C4-2B (cell line): ENCODE measurements at regions not wholly inside any gene's neighbourhood (a gene's known extent, or its start where the extent isn't known, plus 50 kb on each side); places are given as distances from the start of the nearest gene placed in this dataset.
"Not testable (repeated sequence)": the region's sequence is repeated elsewhere in the genome, so short reads cannot be mapped to it uniquely, and the experiment has no call there.

Source experiments
- ZFX ChIP-seq: fragments of 450-650 bp; IDR thresholded peaks from 2 replicates; pipeline ENCODE4 v1.6.1; 2017
- TF ChIP-seq, protein P1 (sequence below): fragments of 450-650 bp; conservative IDR thresholded peaks from 2 replicates; pipeline ENCODE4 v1.5.1; 2017; ENCODE audit warnings: mild to moderate bottlenecking

DNA sequence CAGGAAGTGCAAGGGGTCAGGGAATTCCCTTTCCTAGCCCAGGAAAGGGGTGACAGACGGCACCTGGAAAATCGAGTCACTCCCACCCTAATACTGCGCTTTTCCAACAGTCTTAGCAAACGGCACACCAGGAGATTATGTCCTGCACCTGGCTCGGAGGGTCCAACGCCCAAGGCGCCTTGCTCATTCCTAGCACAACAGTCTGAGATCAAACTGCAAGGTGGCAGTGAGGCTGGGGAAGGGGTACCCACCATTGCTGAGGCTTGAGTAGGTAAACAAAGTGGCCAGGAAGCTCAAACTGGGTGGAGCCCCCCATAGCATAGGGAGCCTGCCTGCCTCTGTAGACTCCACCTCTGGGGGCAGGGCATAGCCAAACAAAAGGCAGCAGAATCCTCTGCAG, 618.5 kb upstream of the LRRN3 start:
- not testable (repeated sequence) for TF ChIP-seq ZFX
- TF ChIP-seq, protein P1, sequence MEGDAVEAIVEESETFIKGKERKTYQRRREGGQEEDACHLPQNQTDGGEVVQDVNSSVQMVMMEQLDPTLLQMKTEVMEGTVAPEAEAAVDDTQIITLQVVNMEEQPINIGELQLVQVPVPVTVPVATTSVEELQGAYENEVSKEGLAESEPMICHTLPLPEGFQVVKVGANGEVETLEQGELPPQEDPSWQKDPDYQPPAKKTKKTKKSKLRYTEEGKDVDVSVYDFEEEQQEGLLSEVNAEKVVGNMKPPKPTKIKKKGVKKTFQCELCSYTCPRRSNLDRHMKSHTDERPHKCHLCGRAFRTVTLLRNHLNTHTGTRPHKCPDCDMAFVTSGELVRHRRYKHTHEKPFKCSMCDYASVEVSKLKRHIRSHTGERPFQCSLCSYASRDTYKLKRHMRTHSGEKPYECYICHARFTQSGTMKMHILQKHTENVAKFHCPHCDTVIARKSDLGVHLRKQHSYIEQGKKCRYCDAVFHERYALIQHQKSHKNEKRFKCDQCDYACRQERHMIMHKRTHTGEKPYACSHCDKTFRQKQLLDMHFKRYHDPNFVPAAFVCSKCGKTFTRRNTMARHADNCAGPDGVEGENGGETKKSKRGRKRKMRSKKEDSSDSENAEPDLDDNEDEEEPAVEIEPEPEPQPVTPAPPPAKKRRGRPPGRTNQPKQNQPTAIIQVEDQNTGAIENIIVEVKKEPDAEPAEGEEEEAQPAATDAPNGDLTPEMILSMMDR = not testable (repeated sequence)
